Endothelial cell (in vitro differentiated cells): ENCODE measurements at regions not wholly inside any gene's neighbourhood (a gene's known extent, or its start where the extent isn't known, plus 50 kb on each side); places are given as distances from the start of the nearest gene placed in this dataset.

Experiments
- DNase-seq: peaks from one replicate; pipeline ENCODE4 v3.0.0; 2021; ENCODE audit warnings: low spot score
- H3K27ac Mint-ChIP-seq: one replicate; pipeline ENCODE4 v1.8.0; 2021; ENCODE audit warnings: mixed read lengths, inconsistent platforms; ENCODE audit not compliant: unreplicated experiment
- H3K27me3 Mint-ChIP-seq: one replicate; pipeline ENCODE4 v1.8.0; 2021; ENCODE audit warnings: mild to moderate bottlenecking, moderate library complexity, mixed read lengths, inconsistent platforms; ENCODE audit not compliant: unreplicated experiment
- H3K36me3 Mint-ChIP-seq: one replicate; pipeline ENCODE4 v1.8.0; 2021; ENCODE audit warnings: mild to moderate bottlenecking, low read depth, mixed read lengths, inconsistent platforms; ENCODE audit not compliant: unreplicated experiment
- H3K4me1 Mint-ChIP-seq: one replicate; pipeline ENCODE4 v1.8.0; 2021; ENCODE audit warnings: mild to moderate bottlenecking, mixed read lengths, inconsistent platforms; ENCODE audit not compliant: unreplicated experiment
- H3K4me3 Mint-ChIP-seq: one replicate; pipeline ENCODE4 v1.8.0; 2021; ENCODE audit warnings: mild to moderate bottlenecking, mixed read lengths, inconsistent platforms; ENCODE audit not compliant: unreplicated experiment
- H3K9me3 Mint-ChIP-seq: one replicate; pipeline ENCODE4 v1.8.0; 2021; ENCODE audit warnings: mixed read lengths, inconsistent platforms; ENCODE audit not compliant: unreplicated experiment
- CTCF ChIP-seq: fragments of 200-600 bp; sonication (generic); IDR thresholded peaks from one replicate; pipeline ENCODE4 v1.5.0; 2021; ENCODE audit warnings: antibody characterized with exemption; ENCODE audit not compliant: unreplicated experiment

GRCh38 chr13:64274481-64275217 is 2859.0 kb upstream of the PCDH20 start:
- H3K4me1 Mint-ChIP-seq, result no peaks in the 10 kb centered on the region
- peaks cover 4% of the 10 kb centered on the region for H3K36me3 Mint-ChIP-seq
- no peaks in the 10 kb centered on the region for H3K27me3 Mint-ChIP-seq
- H3K9me3 Mint-ChIP-seq, result no peaks in the 10 kb centered on the region
- no peak overlapping the region for H3K4me3 Mint-ChIP-seq
- no peak for DNase-seq
- no peak overlapping the region for H3K27ac Mint-ChIP-seq
- TF ChIP-seq CTCF, result no peak

GRCh38 chr13:64273780-64274179 is 2858.1 kb upstream of the PCDH20 start:
- H3K4me3 Mint-ChIP-seq, result no peak overlapping the region
- no peak for DNase-seq
- H3K36me3 Mint-ChIP-seq, result peaks cover 4% of the 10 kb centered on the region
- no peaks in the 10 kb centered on the region for H3K27me3 Mint-ChIP-seq
- TF ChIP-seq CTCF, result no peak
- H3K9me3 Mint-ChIP-seq, result no peaks in the 10 kb centered on the region
- no peak overlapping the region for H3K27ac Mint-ChIP-seq
- H3K4me1 Mint-ChIP-seq, result no peaks in the 10 kb centered on the region

- Mint-ChIP-seq H3K9me3 (no peaks in the 10 kb centered on the region), H3K27me3 (no peaks in the 10 kb centered on the region), H3K27ac (no peak overlapping the region), H3K4me3 (no peak overlapping the region), H3K4me1 (no peaks in the 10 kb centered on the region), H3K36me3 (peaks cover 4% of the 10 kb centered on the region)
- TF ChIP-seq CTCF, result no peak
- no peak for DNase-seq
Measured at GRCh38 chr13:64272681-64273080, 2857.0 kb upstream of the PCDH20 start.

GRCh38 chr13:64266024-64266423 is 2850.4 kb upstream of the PCDH20 start:
- Mint-ChIP-seq H3K9me3 (no peaks in the 10 kb centered on the region), H3K36me3 (peaks cover 7% of the 10 kb centered on the region), H3K27ac (no peak overlapping the region), H3K4me1 (no peaks in the 10 kb centered on the region), H3K27me3 (peaks cover 2% of the 10 kb centered on the region), H3K4me3 (no peak overlapping the region)
- DNase-seq, result no peak
- TF ChIP-seq CTCF, result no peak

- no peaks in the 10 kb centered on the region for H3K4me1 Mint-ChIP-seq
- peaks cover 7% of the 10 kb centered on the region for H3K36me3 Mint-ChIP-seq
- no peak overlapping the region for H3K4me3 Mint-ChIP-seq
- peaks cover 2% of the 10 kb centered on the region for H3K27me3 Mint-ChIP-seq
- no peak for DNase-seq
- TF ChIP-seq CTCF, result no peak
- H3K9me3 Mint-ChIP-seq, result no peaks in the 10 kb centered on the region
- no peak overlapping the region for H3K27ac Mint-ChIP-seq
Measured at GRCh38 chr13:64263285-64263684, 2847.6 kb upstream of the PCDH20 start.
